Liver (tissue), 3 donors: ENCODE measurements at regions not wholly inside any gene's neighbourhood (a gene's known extent, or its start where the extent isn't known, plus 50 kb on each side); places are given as distances from the start of the nearest gene placed in this dataset.

ENCODE experiments used
- ATF3 ChIP-seq: IDR thresholded peaks from 2 replicates; pipeline ENCODE4 v1.6.1; 2016; ENCODE audit warnings: antibody characterized with exemption
- TF ChIP-seq, protein P1 (sequence below): fragments of 150-350 bp; IDR thresholded peaks from 2 replicates; pipeline ENCODE4 v1.5.1; 2017; ENCODE audit warnings: improper control_type of control experiment, low read depth, low read length; ENCODE audit not compliant: missing input control
- donor health status: healthy.
- donor health status: healthy.

GRCh38 chr12:127761880-127762279 lies 505.1 kb upstream of the TMEM132C start:
- TF ChIP-seq, protein P1, sequence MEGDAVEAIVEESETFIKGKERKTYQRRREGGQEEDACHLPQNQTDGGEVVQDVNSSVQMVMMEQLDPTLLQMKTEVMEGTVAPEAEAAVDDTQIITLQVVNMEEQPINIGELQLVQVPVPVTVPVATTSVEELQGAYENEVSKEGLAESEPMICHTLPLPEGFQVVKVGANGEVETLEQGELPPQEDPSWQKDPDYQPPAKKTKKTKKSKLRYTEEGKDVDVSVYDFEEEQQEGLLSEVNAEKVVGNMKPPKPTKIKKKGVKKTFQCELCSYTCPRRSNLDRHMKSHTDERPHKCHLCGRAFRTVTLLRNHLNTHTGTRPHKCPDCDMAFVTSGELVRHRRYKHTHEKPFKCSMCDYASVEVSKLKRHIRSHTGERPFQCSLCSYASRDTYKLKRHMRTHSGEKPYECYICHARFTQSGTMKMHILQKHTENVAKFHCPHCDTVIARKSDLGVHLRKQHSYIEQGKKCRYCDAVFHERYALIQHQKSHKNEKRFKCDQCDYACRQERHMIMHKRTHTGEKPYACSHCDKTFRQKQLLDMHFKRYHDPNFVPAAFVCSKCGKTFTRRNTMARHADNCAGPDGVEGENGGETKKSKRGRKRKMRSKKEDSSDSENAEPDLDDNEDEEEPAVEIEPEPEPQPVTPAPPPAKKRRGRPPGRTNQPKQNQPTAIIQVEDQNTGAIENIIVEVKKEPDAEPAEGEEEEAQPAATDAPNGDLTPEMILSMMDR, result no peak
- TF ChIP-seq ATF3, result no peak
